GM21619 (cell line): ENCODE measurements at regions not wholly inside any gene's neighbourhood (a gene's known extent, or its start where the extent isn't known, plus 50 kb on each side); places are given as distances from the start of the nearest gene placed in this dataset.

ENCODE experiments used
- ATAC-seq: cut with Tn5 transposase; IDR thresholded peaks from one replicate; pipeline ENCODE4 v1.9.1; 2021; ENCODE audit not compliant: unreplicated experiment

DNA sequence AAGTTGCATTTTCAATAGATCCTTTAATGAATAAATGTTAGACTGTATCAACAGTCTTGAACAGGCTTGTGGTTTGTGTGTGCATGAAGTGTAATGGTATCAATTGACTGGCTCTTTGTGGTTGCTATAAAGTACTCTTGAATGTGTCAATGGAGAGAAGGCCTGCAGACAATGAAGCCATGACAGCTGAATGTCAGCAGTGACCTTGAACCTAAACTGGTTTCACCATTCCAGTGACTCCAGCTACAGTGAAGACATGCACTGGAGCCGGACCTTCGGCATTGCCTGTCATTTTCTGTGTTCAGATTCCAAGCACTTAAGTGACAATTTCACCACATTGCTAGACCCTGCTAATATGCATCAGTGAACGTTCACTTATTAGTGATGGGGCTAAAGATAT, 276.0 kb upstream of the TMEM161B start:
- no peak for ATAC-seq

DNA sequence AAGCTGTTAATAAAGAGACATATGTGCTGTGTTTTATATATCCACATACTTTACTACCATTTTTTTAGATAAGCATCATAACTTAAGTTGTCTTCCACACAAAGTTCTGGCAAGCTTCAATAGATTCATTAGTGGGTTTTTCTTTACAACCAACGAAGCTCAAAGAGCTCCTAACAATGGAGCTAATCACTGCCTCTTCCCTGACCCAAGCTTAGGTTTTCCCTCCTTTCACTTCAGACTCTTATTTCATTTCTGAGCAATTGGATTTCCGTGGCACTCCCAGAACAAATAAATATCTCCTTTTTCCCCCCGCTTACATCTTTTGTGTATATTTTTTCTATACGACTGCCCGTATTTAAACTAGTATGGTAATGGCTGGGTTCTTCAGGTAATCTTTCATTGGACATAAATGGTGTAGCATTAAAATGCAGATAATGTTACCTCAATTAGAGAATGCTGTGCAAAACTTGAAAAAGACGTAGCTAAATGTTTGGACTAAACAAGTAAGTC, 275.5 kb upstream of the TMEM161B start:
- no peak for ATAC-seq

GRCh38 chr5:88542786-88543185, 274.1 kb upstream of the TMEM161B start:
- ATAC-seq: no peak

DNA sequence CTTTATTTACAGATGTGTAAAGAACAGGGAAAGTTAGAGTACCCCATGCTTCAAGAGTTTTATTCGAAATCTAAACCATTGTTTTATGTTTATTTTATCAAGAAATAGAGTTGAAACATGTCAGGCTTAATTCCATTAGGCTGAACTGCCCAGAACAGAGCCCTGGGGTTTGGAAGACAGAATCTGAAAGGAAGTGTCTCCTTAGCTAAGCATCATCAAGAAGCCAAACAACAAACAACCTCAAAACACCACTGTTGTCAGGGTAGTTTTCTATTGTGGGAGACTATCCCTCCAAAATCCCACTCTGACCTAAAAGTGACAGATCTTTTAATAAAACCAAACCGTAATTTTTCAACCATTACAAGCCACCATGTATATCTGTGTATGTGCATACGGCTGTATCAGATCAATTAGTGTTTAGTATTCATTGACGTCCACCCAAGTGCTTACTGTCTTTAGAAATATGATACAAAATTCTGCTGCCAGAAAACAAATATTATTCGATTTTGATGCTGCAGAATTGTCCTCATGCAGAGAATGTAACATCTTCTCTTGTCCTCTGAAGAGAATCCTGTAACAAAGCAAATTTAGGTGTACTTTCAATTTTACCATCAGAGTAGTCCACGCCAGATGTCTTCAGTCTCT, 271.9 kb upstream of the TMEM161B start:
- ATAC-seq: no peak

DNA sequence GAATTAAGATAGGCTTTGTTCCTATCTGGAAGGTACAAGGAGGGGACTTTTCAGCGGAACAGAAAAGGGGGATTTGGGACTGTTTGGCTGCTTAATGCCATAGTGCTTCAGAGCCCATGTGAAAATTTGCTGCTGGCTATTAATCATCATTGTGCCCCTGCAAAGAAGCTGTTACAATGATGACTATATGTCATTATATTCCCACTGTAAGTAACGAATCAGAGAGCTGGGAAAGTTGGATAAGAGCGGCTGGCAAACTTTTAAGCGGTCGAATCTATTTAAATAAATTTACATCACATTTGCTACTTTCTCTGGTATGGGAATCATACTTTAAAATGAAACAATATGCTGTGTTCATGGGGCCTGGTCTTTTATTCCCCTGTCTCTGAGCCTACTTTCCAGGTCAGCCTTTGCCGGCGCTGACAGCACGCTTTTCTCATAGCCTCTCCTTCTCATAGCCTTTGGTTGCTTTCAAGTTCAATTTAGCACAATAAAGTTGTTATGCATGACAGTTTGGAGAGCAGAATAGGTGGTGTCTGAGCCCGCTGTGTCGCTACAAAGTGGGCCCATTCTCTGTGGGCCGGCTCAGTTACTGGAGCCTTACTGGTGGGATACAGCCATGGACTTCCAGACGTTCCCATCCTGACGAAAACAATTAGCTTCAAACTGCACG, 271.2 kb upstream of the TMEM161B start:
- no peak for ATAC-seq

- no peak for ATAC-seq
These were observed 270.4 kb upstream of the TMEM161B start for GRCh38 chr5:88539026-88539425.

- ATAC-seq: no peak
These were observed 267.5 kb upstream of the TMEM161B start for GRCh38 chr5:88536146-88536545.

- ATAC-seq: no peak
These were observed 256.3 kb upstream of the TMEM161B start for GRCh38 chr5:88524941-88525340.

DNA sequence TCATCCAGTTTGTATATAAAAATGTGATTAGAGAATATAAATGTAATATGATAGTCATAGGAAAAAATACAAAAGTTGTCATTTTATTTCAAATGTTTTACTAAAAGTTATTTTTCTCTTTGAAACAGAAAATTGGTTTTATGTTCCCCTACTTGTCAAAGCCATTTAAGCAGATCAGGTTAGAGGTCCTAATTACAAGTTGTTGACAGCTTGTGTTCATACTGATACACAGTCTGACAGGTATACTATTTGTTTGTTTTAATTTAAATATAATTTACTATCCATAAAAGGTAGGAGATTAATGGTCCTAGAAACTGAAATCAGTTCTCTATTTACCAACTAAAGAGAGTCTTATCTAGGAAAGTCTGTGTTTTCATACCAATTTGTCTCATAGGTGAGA, 250.4 kb upstream of the TMEM161B start:
- ATAC-seq: no peak

- ATAC-seq: no peak
These were observed 249.7 kb upstream of the TMEM161B start for GRCh38 chr5:88518131-88519016.

DNA sequence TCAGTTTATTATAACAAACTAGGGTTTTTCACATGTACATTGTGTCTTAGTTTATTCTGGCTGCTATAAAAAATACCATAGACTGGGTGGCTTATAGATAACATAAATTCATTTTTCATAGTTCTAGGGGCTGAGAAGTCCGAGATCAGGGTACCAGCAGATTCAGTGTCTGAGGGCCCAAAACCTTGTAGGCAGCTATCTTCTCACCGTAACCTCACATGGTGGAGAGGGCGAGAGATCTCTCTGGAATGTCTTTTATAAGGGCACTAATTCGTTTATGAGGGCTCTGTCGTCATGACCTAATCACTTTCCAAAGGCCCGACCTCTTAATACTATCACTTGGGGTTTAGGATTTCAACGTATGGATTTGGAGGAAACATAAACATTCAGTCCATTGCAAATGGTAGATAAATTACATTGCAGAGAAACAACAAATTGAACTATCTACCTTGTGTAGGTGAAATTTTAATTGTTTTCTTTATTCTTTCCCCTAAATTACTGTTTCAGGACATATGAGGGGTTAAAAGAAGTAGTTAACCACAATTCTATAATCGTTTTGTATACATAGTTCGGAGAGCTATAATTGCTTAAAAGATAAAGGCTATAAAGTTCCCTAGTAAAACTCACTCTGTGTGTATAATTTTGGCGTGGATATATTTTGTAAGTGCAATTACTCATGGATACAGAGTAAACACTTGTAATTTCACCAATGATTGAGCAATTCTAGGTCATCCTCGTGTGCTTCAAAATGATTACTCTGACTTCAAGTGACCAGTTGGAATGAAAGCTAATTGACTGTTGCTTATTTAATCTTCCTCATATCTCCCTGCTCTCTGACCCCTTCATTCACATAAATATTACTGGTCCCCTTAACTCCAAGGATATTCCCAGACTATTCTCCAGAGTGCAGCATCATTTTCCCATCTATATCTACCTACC, 247.5 kb upstream of the TMEM161B start:
- ATAC-seq: no peak

DNA sequence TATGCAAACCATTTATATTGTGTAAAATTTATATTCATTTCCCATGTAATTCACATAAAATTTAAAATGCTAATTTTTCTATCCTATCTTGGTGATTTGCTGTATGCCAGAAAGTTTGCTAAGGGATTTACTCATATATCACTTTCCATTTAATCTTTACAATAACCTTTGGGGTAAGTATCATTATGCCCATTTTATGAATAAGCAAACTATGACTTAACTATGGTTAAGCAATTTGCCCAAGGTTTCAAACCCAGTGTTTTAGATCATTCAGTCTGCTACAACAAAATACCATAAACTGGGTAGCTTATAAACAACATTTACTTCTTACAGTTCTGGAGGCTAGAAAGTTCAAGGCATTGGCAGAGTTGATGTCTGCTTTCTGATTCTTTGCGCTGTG, 246.4 kb upstream of the TMEM161B start:
- no peak for ATAC-seq

DNA sequence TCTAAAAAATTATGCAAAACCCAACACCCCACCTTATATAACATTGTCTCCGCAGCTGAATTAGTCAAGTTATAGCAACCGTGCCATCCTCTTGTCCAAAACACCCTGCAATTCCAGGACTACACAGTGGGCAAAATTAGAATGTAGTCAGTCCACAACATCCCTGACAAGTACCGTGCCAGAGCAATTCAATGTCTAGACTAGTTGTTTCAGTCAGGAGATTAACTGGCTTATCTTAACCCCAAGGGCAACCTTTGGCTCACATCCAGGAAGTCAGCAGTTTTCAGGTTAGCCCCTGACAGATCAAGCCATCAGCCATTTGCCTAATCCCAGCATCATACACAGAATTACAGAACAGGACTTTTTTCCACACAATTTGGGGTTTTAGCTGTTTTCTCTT, 240.8 kb upstream of the TMEM161B start:
- no peak for ATAC-seq

- ATAC-seq: no peak
These were observed 238.6 kb upstream of the TMEM161B start for GRCh38 chr5:88507261-88507660.

- ATAC-seq: no peak
These were observed 234.8 kb upstream of the TMEM161B start for GRCh38 chr5:88503406-88503805.

- ATAC-seq: no peak
These were observed 234.3 kb upstream of the TMEM161B start for GRCh38 chr5:88503041-88503345.

- ATAC-seq: peak; percentile 90
These were observed 233.8 kb upstream of the TMEM161B start for GRCh38 chr5:88502179-88503040.

DNA sequence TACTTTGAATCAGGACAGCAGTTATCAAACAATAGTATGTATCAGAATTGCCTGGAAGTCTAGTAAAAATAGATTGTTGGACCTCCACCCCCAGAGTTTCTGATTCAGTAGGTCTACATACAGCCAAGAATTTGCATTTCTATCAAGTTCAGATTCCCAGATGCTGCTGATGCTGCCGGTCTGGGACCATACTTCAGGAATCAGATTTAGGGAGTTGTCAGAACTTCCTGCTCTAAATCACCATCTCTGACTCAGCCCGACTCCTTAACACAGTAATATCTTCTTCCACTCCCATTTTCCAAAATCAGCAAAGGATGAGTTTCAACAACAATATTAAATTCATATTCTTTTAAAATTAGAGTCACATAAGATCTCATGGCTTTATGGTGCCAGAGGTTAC, 227.2 kb upstream of the TMEM161B start:
- no peak for ATAC-seq

GRCh38 chr5:88490874-88491273, 222.2 kb upstream of the TMEM161B start:
- no peak for ATAC-seq

- ATAC-seq: no peak
These were observed 220.7 kb upstream of the TMEM161B start for GRCh38 chr5:88489364-88489763.
